HepG2 (cell line): ENCODE measurements at regions not wholly inside any gene's neighbourhood (a gene's known extent, or its start where the extent isn't known, plus 50 kb on each side); places are given as distances from the start of the nearest gene placed in this dataset.

Experiments used
- CREM ChIP-seq, 2 experiments: sonication (generic) in 1 of 2; formaldehyde crosslinking in 1 of 2; IDR thresholded peaks; 2 replicates each; pipeline versions ENCODE4 v1.4.0 to v1.6.1; 2016 to 2020; ENCODE audit warnings: antibody characterized with exemption in 1 of 2, mild to moderate bottlenecking in 1 of 2, missing genetic modification reagents in 1 of 2
- GABPA ChIP-seq, 2 experiments: IDR thresholded peaks; 2 replicates each; pipeline ENCODE4 v1.6.1; 2011 to 2016; ENCODE audit warnings: low read depth in 2 of 2, low read length in 1 of 2, missing biosample characterization in 1 of 2, missing genetic modification characterization in 1 of 2
- MIER2 ChIP-seq: IDR thresholded peaks from 2 replicates; pipeline ENCODE4 v1.6.1; 2016; ENCODE audit warnings: missing biosample characterization, missing genetic modification reagents
- NPAS2 ChIP-seq: sonication (generic); formaldehyde crosslinking; IDR thresholded peaks from 2 replicates; pipeline ENCODE4 v1.8.0; 2022; ENCODE audit warnings: mild to moderate bottlenecking, missing genetic modification reagents, borderline replicate concordance
- POLR2A ChIP-seq, 2 experiments: IDR thresholded peaks; 2 replicates each; pipeline ENCODE4 v1.6.1; 2011; ENCODE audit warnings: low read depth in 2 of 2, low read length in 2 of 2, mild to moderate bottlenecking in 1 of 2, moderate library complexity in 1 of 2; ENCODE audit not compliant: insufficient read depth in 1 of 2
- RFX1 ChIP-seq: fragments of 450-650 bp; IDR thresholded peaks from 2 replicates; pipeline ENCODE4 v1.6.1; 2017
- RFXANK ChIP-seq: IDR thresholded peaks from 2 replicates; pipeline ENCODE4 v1.6.1; 2016

- TF ChIP-seq POLR2A (IDR thresholded peaks at IDR 0.05; ENCODE audit: insufficient read depth in 1 of 2, low read depth in 2 of 2, low read length in 2 of 2) (no peak), RFXANK (CRISPR knock-in tag) (no peak), RFX1 (no peak), CREM (IDR thresholded peaks at IDR 0.05) (no peak), CREM (CRISPR knock-in tag; IDR thresholded peaks at IDR 0.05) (no peak), GABPA (IDR thresholded peaks at IDR 0.05; ENCODE audit: low read depth, low read length) (no peak), GABPA (CRISPR knock-in tag; IDR thresholded peaks at IDR 0.05; ENCODE audit: low read depth) (no peak), MIER2 (CRISPR knock-in tag) (no peak), NPAS2 (CRISPR knock-in tag) (no peak)
Measured at GRCh38 chr3:83023086-83023485, 1261.6 kb upstream of the GBE1 start.
